ENCODE measurements at regions not wholly inside any gene's neighbourhood (a gene's known extent, or its start where the extent isn't known, plus 50 kb on each side); places are given as distances from the start of the nearest gene placed in this dataset.

GRCh38 chr11:134479206-134480135, 67.4 kb upstream of the B3GAT1 start:
- peak overlapping the region; percentile 32; the same call in 1 of the 2 replicates for H2AK5ac ChIP-seq (ENCODE audit: low read depth, low read length)
- no peak overlapping the region for H2BK5ac ChIP-seq (ENCODE audit: low read depth, low read length)
- H2BK12ac ChIP-seq (ENCODE audit: low read depth, low read length), result peak overlapping the region; percentile 89; the same call in 1 of the 2 replicates
- H2BK20ac ChIP-seq (ENCODE audit: low read length), result peak overlapping the region; percentile 56; the same call in 1 of the 2 replicates
- no peaks in the 10 kb centered on the region for H3K23me2 ChIP-seq (ENCODE audit: low read depth, low read length)
- peak overlapping the region; percentile 58 for H3K4ac ChIP-seq (replicated peaks; ENCODE audit: insufficient read length, low read depth, low read length)
- H2BK15ac ChIP-seq (ENCODE audit: low read length), result peak overlapping the region; percentile 21; the same call in 1 of the 2 replicates
- no peaks in the 10 kb centered on the region for H3K27me3 ChIP-seq (replicated peaks in 1 of 4; ENCODE audit: control insufficient read depth in 3 of 4, extremely low read depth in 1 of 4, insufficient read depth in 3 of 4, low read length in 3 of 4)
- no peaks in the 10 kb centered on the region for H3K79me1 ChIP-seq (ENCODE audit: low read depth, low read length)
- no peak overlapping the region for H4K5ac ChIP-seq (ENCODE audit: insufficient read length, low read depth, low read length)
- H3K4me1 ChIP-seq (replicated peaks in 1 of 4; ENCODE audit: control insufficient read depth in 3 of 4, insufficient read depth in 4 of 4, low read length in 3 of 4), result peaks cover 4 to 18% (median 11%) of the 10 kb centered on the region in 4 experiments
- H3K27ac ChIP-seq (ENCODE audit: low read depth, low read length), result no peak overlapping the region
- H3K56ac ChIP-seq (replicated peaks; ENCODE audit: insufficient read length, low read depth, low read length), result no peak overlapping the region
- no peaks in the 10 kb centered on the region for H3K79me2 ChIP-seq (ENCODE audit: control insufficient read depth in 1 of 2, insufficient read depth in 2 of 2, low read length in 2 of 2)
- ChIA-PET CTCF (ENCODE audit: partially characterized antibody) (interaction anchor here (0.6 to 2.5 kb wide), 7 partner anchors 13 to 375 kb away, joined by 3 to 9 read pairs (median 3); no protein-coding TSS in a partner anchor), POLR2A (ENCODE audit: partially characterized antibody) (no interaction called here)
- H2BK120ac ChIP-seq (replicated peaks; ENCODE audit: low read depth, low read length), result no peak overlapping the region
- H4K20me1 ChIP-seq (replicated peaks in 1 of 2; ENCODE audit: control insufficient read depth in 1 of 2, insufficient read depth in 2 of 2, low read length in 2 of 2), result peaks cover 2% of the 10 kb centered on the region in 2 experiments
- 92% methylated on average over 21 of the region's 21 CpGs; no CpG with 5 or more reads in 1 of the 2 experiments for WGBS, 2 experiments (ENCODE audit: extremely low coverage in 1 of 2, insufficient coverage in 1 of 2, insufficient read length in 1 of 2, insufficient replicate concordance in 2 of 2, low coverage in 1 of 2, low lambda C conversion rate in 2 of 2, missing lambda C conversion rate in 1 of 2)
- TF ChIP-seq SIX5 (IDR thresholded peaks at IDR 0.05; ENCODE audit: low read depth, low read length), result no peak
- TF ChIP-seq USF2 (IDR thresholded peaks at IDR 0.05; ENCODE audit: low read length), result no peak
- no peak for TF ChIP-seq CEBPB (IDR thresholded peaks at IDR 0.05; ENCODE audit: low read depth, low read length)
- TF ChIP-seq BRCA1 (IDR thresholded peaks at IDR 0.05; ENCODE audit: low read depth, low read length), result no peak
- TF ChIP-seq SUZ12 (IDR thresholded peaks at IDR 0.05; ENCODE audit: low read length), result no peak
- no peak for TF ChIP-seq PHF8 (conservative IDR thresholded peaks at IDR 0.05; ENCODE audit: low read depth, low read length)
- TF ChIP-seq MAFK (IDR thresholded peaks at IDR 0.05; ENCODE audit: low read depth, low read length), result no peak
- no peak for TF ChIP-seq CBX5 (IDR thresholded peaks at IDR 0.05; ENCODE audit: low read depth, low read length)
- TF ChIP-seq EZH2 (IDR thresholded peaks at IDR 0.05; ENCODE audit: low read depth, low read length, severe bottlenecking), result no peak
- no peak for TF ChIP-seq NANOG (IDR thresholded peaks at IDR 0.05; ENCODE audit: insufficient read depth, low read depth, low read length, poor library complexity, severe bottlenecking)
- H3K18ac ChIP-seq (ENCODE audit: extremely low read depth, low read length), result no peak overlapping the region
- DNase-seq (ENCODE audit: low read depth in 1 of 2, low spot score in 2 of 2) (no peak), FAIRE-seq (no peak)
- no peaks in the 10 kb centered on the region for H3K9me3 ChIP-seq (ENCODE audit: insufficient read depth in 2 of 2, low read depth in 1 of 2, low read length in 1 of 2)
- no peak overlapping the region for H4K8ac ChIP-seq (ENCODE audit: extremely low read depth, insufficient read depth, low read length)
- no peaks in the 10 kb centered on the region for H3K36me3 ChIP-seq (ENCODE audit: control insufficient read depth in 2 of 4, insufficient read depth in 4 of 4, low read length in 3 of 4)
- no peak overlapping the region for H3K4me3 ChIP-seq (ENCODE audit: extremely low read depth in 1 of 4, insufficient read depth in 2 of 4, low read depth in 3 of 4, low read length in 4 of 4)
- H3K14ac ChIP-seq (ENCODE audit: insufficient read length), result no peak overlapping the region
- no peak overlapping the region; the same call in 1 of the 2 replicates for H2AFZ ChIP-seq (ENCODE audit: low read length)
- H3K23ac ChIP-seq (ENCODE audit: insufficient read length), result no peak overlapping the region
- H4K91ac ChIP-seq (replicated peaks; ENCODE audit: insufficient read length, low read length), result peak overlapping the region; percentile 52
- H3K4me2 ChIP-seq (ENCODE audit: insufficient read depth in 1 of 2, low read depth in 2 of 2, low read length in 2 of 2), result no peak overlapping the region
- no peak overlapping the region; a peak in 1 of 7 replicates for H3K9ac ChIP-seq (replicated peaks in 1 of 4; ENCODE audit: extremely low read depth in 1 of 4, low read depth in 3 of 4, low read length in 3 of 4)
